ENCODE measurements at regions not wholly inside any gene's neighbourhood (a gene's known extent, or its start where the extent isn't known, plus 50 kb on each side); places are given as distances from the start of the nearest gene placed in this dataset.

DNA sequence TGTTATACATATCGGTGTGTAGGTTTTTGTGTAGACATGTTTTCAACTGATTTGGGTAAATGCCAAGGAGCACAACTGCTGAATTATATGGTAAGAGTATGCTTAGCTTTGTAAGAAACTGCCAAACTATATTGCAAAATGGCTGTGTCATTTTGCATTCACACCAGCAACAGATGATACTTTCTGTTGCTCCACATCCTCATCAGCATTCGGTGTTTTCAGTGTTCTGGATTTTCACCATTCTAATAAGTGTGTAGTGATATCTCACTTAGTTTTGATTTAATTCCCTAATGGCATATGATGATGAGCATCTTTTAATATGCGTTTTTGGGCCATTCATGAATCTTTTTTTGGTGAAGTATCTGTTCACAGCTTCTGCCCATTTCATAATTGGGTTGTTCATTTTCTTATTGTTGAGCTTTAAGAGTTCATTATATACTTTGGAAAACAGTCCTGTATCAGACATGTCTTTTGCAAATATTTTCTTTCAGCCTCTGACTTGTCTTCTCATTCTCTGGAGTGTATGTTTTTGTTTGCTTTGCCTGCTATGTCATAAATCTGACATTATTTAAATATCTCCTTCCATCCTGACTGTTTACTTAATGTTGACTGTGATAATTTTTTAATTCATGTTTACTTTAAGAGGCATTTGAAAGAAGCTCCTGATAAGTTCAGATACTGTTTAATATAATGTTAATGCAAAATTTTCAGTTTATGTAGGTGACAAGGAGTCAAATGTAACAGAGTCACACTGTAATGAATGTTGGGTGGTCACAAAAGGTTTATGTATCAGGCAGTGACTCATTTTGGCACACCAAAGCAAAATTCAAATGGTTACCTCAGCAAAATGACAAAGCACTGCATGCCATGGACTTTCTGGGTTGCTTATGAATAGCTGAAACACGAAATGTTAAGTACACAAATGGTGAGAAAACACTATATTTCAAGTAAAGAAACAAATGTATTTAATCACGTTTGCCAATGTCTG lies 181.1 kb upstream of the DAB2 start:
- no peak for DNase-seq
- H3K4me1 ChIP-seq, result no peaks in the 10 kb centered on the region
- no peak overlapping the region for H3K27ac ChIP-seq
- intact Hi-C loops (cut with DNase I), result no loop called here
- ATAC-seq, result no peak
- H3K27me3 ChIP-seq, result no peaks in the 10 kb centered on the region
- no peak overlapping the region for H3K4me3 ChIP-seq
- H3K9me3 ChIP-seq, result no peaks in the 10 kb centered on the region
- TF ChIP-seq POLR2A (IDR thresholded peaks at IDR 0.05), result no peak
- TF ChIP-seq, protein P1, sequence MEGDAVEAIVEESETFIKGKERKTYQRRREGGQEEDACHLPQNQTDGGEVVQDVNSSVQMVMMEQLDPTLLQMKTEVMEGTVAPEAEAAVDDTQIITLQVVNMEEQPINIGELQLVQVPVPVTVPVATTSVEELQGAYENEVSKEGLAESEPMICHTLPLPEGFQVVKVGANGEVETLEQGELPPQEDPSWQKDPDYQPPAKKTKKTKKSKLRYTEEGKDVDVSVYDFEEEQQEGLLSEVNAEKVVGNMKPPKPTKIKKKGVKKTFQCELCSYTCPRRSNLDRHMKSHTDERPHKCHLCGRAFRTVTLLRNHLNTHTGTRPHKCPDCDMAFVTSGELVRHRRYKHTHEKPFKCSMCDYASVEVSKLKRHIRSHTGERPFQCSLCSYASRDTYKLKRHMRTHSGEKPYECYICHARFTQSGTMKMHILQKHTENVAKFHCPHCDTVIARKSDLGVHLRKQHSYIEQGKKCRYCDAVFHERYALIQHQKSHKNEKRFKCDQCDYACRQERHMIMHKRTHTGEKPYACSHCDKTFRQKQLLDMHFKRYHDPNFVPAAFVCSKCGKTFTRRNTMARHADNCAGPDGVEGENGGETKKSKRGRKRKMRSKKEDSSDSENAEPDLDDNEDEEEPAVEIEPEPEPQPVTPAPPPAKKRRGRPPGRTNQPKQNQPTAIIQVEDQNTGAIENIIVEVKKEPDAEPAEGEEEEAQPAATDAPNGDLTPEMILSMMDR (IDR thresholded peaks at IDR 0.05), result no peak
- H3K36me3 ChIP-seq, result no peaks in the 10 kb centered on the region
- WGBS, 4 donors, result 78 to 84% (median 79%) methylated on average over 5 of the region's 5 CpGs

DNA sequence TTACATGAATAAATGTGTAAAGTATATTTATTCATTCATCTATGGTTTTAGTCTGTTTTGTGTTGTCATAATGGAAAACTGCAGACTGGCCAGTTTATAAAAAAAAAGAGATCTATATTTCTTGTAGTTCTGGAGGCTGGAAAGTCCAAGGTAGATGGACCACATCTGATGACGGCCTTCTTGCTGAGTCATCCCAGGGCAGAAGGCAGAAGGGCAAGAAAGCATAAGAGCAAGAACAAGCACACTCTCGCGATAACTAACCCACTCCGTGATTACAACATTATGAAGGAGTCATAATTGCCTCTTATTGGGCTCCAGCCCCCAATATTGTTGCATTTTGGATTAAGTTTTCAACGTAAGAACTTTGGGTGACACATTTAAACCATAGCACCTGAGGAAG lies 180.4 kb upstream of the DAB2 start:
- Histone ChIP-seq H3K27ac (no peak overlapping the region), H3K9me3 (no peaks in the 10 kb centered on the region), H3K4me1 (no peaks in the 10 kb centered on the region), H3K27me3 (no peaks in the 10 kb centered on the region), H3K36me3 (no peaks in the 10 kb centered on the region), H3K4me3 (no peak overlapping the region)
- 89 to 95% (median 93%) methylated on average over 5 of the region's 5 CpGs for WGBS, 4 donors
- ATAC-seq (no peak), DNase-seq (no peak)
- intact Hi-C loops (cut with DNase I), result no loop called here
- TF ChIP-seq, protein P1 (IDR thresholded peaks at IDR 0.05), result no peak
- TF ChIP-seq POLR2A (IDR thresholded peaks at IDR 0.05), result no peak

DNA sequence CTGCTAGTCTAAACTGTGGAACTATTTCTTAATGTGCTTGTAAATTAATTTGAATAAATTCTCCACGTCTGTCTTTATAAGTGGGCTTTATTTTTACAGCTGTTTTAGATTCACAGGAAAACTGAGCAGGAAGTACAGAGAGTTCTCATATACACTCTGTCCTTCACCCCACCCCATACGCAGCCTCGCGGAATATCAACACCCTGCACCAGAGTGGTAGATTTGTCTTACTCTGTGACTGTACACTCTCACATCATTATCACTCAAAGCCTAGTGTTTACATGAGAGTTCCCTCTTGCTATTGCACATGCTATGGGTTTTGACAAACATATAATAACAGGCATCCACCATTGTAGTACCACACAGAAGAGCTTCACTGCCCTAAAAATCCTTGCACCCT lies 179.7 kb upstream of the DAB2 start:
- intact Hi-C loops (cut with DNase I), result no loop called here
- WGBS, 4 donors, result 28 to 57% (median 45%) methylated on average over 4 of the region's 4 CpGs

More for the DNA sequence above, 179.7 kb upstream of the DAB2 start:
- no peaks in the 10 kb centered on the region for H3K36me3 ChIP-seq
- ATAC-seq, result peak in 2 of 4 donors; percentile 31 to 32
- no peak for DNase-seq
- no peak overlapping the region for H3K4me3 ChIP-seq
- H3K9me3 ChIP-seq, result no peaks in the 10 kb centered on the region
- no peaks in the 10 kb centered on the region for H3K27me3 ChIP-seq
- H3K4me1 ChIP-seq, result no peaks in the 10 kb centered on the region
- no peak overlapping the region for H3K27ac ChIP-seq
- TF ChIP-seq, protein P1 (IDR thresholded peaks at IDR 0.05), result no peak
- no peak for TF ChIP-seq POLR2A (IDR thresholded peaks at IDR 0.05)

All from heart left ventricle (tissue), 16 donors.